HepG2 (cell line): ENCODE measurements at regions not wholly inside any gene's neighbourhood (a gene's known extent, or its start where the extent isn't known, plus 50 kb on each side); places are given as distances from the start of the nearest gene placed in this dataset.

ENCODE experiments used
- ATAC-seq: fragments of 200-7000 bp; cut with Tn5 transposase; 3 replicates; pipeline ENCODE4 v1.9.1; 2020; ENCODE audit warnings: mild to moderate bottlenecking, moderate library complexity
- BruUV-seq: library from RNA; stranded (reverse); fragments of 400-500 nt; replicated peaks from 2 replicates; lab custom pipeline; 2021; lab: Mats Ljungman, UMichigan
- CTCF ChIA-PET: fragments of 300-600 bp; formaldehyde crosslinking; extraction: SDS; loops from one replicate; lab custom pipeline; 2021; ENCODE audit warnings: low total read pairs, inconsistent platforms, low intra/inter-chr PET ratio; lab: Yijun Ruan, JAX
- POLR2A ChIA-PET: fragments of 350-600 bp; sonication (Branson Sonifier 250); formaldehyde crosslinking; loops from one replicate; lab custom pipeline; 2020; ENCODE audit warnings: antibody characterized with exemption, inconsistent platforms; lab: Yijun Ruan, JAX
- DNase-seq: peaks from one replicate; pipeline ENCODE4 v3.0.0-alpha.2; 2015; ENCODE audit warnings: low spot score
- FAIRE-seq: peaks from 3 replicates; lab custom pipeline; 2011; peaks lifted over from hg19 to GRCh38; lab: Jason Lieb, UNC
- H2AFZ ChIP-seq: one replicate; pipeline ENCODE4 v1.6.1; 2011; ENCODE audit warnings: low read length, inconsistent platforms
- H3K27ac ChIP-seq: fragments of 300-600 bp; 3 replicates; pipeline ENCODE4 v1.8.0; 2011; ENCODE audit warnings: mixed run types, mild to moderate bottlenecking, mixed read lengths, low read length, inconsistent platforms; ENCODE audit not compliant: insufficient read depth; ENCODE audit errors: extremely low read length
- H3K27me3 ChIP-seq, 2 experiments: fragments of 200-600 bp in 1 of 2; 2 replicates in 1 of 2; 3 replicates in 1 of 2; pipeline versions ENCODE4 v1.6.0 to v1.8.0; 2011; ENCODE audit warnings: low read length in 2 of 2, mild to moderate bottlenecking in 2 of 2, moderate library complexity in 2 of 2, inconsistent platforms in 1 of 2; ENCODE audit not compliant: insufficient read depth in 2 of 2, control insufficient read depth in 1 of 2
- H3K36me3 ChIP-seq, 2 experiments: fragments of 200-600 bp in 1 of 2; replicated peaks in 1 of 2; 2 replicates in 1 of 2; 3 replicates in 1 of 2; pipeline versions ENCODE4 v1.5.1 to v1.8.0; 2011; ENCODE audit warnings: low read length in 2 of 2, inconsistent platforms in 1 of 2; ENCODE audit not compliant: insufficient read depth in 2 of 2, control insufficient read depth in 1 of 2
- H3K4me1 ChIP-seq: 2 replicates; pipeline ENCODE4 v1.5.1; 2012; ENCODE audit warnings: low read length, inconsistent platforms; ENCODE audit not compliant: insufficient read depth
- H3K4me2 ChIP-seq: 2 replicates; pipeline ENCODE4 v1.6.0; 2011; ENCODE audit warnings: low read depth, low read length, inconsistent platforms
- H3K4me3 ChIP-seq, 3 experiments: fragments of 200-600 bp in 1 of 3; sonication (generic), shearing (Covaris generic) in 1 of 3; replicated peaks in 1 of 3; 2 replicates each; pipeline ENCODE4 v1.5.1; 2011 to 2016; ENCODE audit warnings: low read length in 3 of 3, inconsistent platforms in 2 of 3, low read depth in 2 of 3, mild to moderate bottlenecking in 2 of 3, control low read depth in 1 of 3, mixed read lengths in 1 of 3; ENCODE audit not compliant: insufficient read depth in 1 of 3
- H3K79me2 ChIP-seq: one replicate; pipeline ENCODE4 v1.6.1; 2011; ENCODE audit warnings: low read length, inconsistent platforms; ENCODE audit not compliant: insufficient read depth
- H3K9ac ChIP-seq: 2 replicates; pipeline ENCODE4 v1.6.0; 2011; ENCODE audit warnings: mild to moderate bottlenecking, low read depth, low read length, inconsistent platforms; ENCODE audit not compliant: insufficient read depth
- H3K9me3 ChIP-seq: 2 replicates; pipeline ENCODE4 v1.5.1; 2012; ENCODE audit warnings: mild to moderate bottlenecking, low read length
- H4K20me1 ChIP-seq: 2 replicates; pipeline ENCODE4 v1.6.0; 2011; ENCODE audit warnings: inconsistent platforms, mild to moderate bottlenecking, low read length, moderate library complexity; ENCODE audit not compliant: insufficient read depth
- AGO2 ChIP-seq: fragments of 200-400 bp; formaldehyde crosslinking; optimal IDR thresholded peaks from 2 replicates; pipeline ENCODE3; 2017; ENCODE audit warnings: mild to moderate bottlenecking, low read depth, low read length, moderate library complexity
- NCOA1 ChIP-seq: sonication (generic); formaldehyde crosslinking; IDR thresholded peaks from 2 replicates; pipeline ENCODE4 v1.9.0; 2021; ENCODE audit warnings: missing genetic modification reagents
- RAD51 ChIP-seq: fragments of 450-650 bp; IDR thresholded peaks from 2 replicates; pipeline ENCODE4 v1.6.1; 2016; ENCODE audit warnings: borderline replicate concordance
- RFXANK ChIP-seq: IDR thresholded peaks from 2 replicates; pipeline ENCODE4 v1.6.1; 2016
- ZFP36 ChIP-seq: fragments of 150-350 bp; IDR thresholded peaks from 2 replicates; pipeline ENCODE4 v1.6.1; 2018; ENCODE audit warnings: borderline replicate concordance, low read length, low read depth; ENCODE audit not compliant: partially characterized antibody
- ZNF282 ChIP-seq: fragments of 450-650 bp; IDR thresholded peaks from 2 replicates; pipeline ENCODE4 v1.6.1; 2018; ENCODE audit not compliant: partially characterized antibody
- ZNF3 ChIP-seq: IDR thresholded peaks from 2 replicates; pipeline ENCODE4 v1.7.0; 2017; ENCODE audit warnings: inconsistent platforms
- ZNF460 ChIP-seq: sonication (generic); formaldehyde crosslinking; IDR thresholded peaks from 2 replicates; pipeline ENCODE4 v1.5.1; 2020; ENCODE audit warnings: missing genetic modification reagents, mild to moderate bottlenecking, borderline replicate concordance
- ZNF737 ChIP-seq: sonication (generic); formaldehyde crosslinking; IDR thresholded peaks from 2 replicates; pipeline ENCODE4 v1.5.0; 2020; ENCODE audit warnings: missing genetic modification reagents, mild to moderate bottlenecking, borderline replicate concordance
- WGBS: methylation state at CpG from one replicate; pipeline ENCODE4 v1.1.6; 2017; ENCODE audit warnings: low lambda C conversion rate; 5-methylcytosine and 5-hydroxymethylcytosine counted together
- in situ Hi-C: cut with HindIII; loops from 2 replicates; pipeline ENCODE4 v1.10.0; 2017; ENCODE audit warnings: low pct_unique_long_range_greater_than_20kb; ENCODE audit not compliant: extremely low pct_ligation_motif_present
- intact Hi-C: fragments of 100-400 bp; cut with micrococcal nuclease; formaldehyde crosslinking; loops from one replicate; pipeline ENCODE4 v1.10.0; 2022; ENCODE audit not compliant: unreplicated experiment
- TF ChIP-seq, protein P1 (sequence below): sonication (generic); formaldehyde crosslinking; IDR thresholded peaks from 2 replicates; pipeline ENCODE4 v1.4.0; 2020; ENCODE audit warnings: mild to moderate bottlenecking, missing genetic modification reagents
- TF ChIP-seq, protein P2 (sequence below): sonication (generic); formaldehyde crosslinking; IDR thresholded peaks from 2 replicates; pipeline ENCODE4 v1.4.0; 2020; ENCODE audit warnings: missing genetic modification reagents, borderline replicate concordance
- TF ChIP-seq, protein P3 (sequence below): sonication (generic); formaldehyde crosslinking; IDR thresholded peaks from 2 replicates; pipeline ENCODE4 v1.4.0; 2020; ENCODE audit warnings: missing genetic modification reagents, borderline replicate concordance

DNA sequence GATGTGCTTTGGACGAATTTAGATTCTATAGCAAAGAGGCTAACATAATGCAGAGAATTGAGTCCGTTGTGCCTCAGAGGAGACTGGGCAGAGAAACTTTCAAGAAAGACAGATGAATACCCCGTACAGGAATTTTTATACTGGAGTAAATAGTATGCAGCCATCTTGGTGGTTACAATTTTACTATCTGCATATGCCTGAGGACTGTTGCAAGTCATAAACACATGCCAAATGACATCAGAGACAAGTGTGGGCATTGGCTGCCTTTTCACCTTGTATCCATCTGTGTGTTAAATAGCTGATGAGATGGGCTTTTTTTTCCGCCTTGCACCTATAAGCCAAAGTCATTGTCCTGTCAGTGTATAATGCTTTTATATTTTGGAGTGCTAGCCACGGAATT, 267.5 kb upstream of the SP4 start:
- no peak overlapping the region for H3K4me2 ChIP-seq
- intact Hi-C loops = no loop called here
- no peaks in the 10 kb centered on the region for H3K79me2 ChIP-seq
- no peak overlapping the region for H3K4me3 ChIP-seq
- H3K27me3 ChIP-seq = peaks cover 0 to 3% of the 10 kb centered on the region in 2 experiments; a peak in 1 of 5 replicates
- H3K9me3 ChIP-seq = no peaks in the 10 kb centered on the region
- ATAC-seq (no peak), DNase-seq (no peak), FAIRE-seq (no peak)
- ChIA-PET CTCF (no interaction called here), POLR2A (no interaction called here)
- H3K9ac ChIP-seq = no peak overlapping the region
- no peak overlapping the region for H2AFZ ChIP-seq
- no peaks in the 10 kb centered on the region for H4K20me1 ChIP-seq
- H3K4me1 ChIP-seq = no peaks in the 10 kb centered on the region
- no TSS peak for BruUV-seq
- in situ Hi-C loops = no loop called here
- TF ChIP-seq, protein P1, sequence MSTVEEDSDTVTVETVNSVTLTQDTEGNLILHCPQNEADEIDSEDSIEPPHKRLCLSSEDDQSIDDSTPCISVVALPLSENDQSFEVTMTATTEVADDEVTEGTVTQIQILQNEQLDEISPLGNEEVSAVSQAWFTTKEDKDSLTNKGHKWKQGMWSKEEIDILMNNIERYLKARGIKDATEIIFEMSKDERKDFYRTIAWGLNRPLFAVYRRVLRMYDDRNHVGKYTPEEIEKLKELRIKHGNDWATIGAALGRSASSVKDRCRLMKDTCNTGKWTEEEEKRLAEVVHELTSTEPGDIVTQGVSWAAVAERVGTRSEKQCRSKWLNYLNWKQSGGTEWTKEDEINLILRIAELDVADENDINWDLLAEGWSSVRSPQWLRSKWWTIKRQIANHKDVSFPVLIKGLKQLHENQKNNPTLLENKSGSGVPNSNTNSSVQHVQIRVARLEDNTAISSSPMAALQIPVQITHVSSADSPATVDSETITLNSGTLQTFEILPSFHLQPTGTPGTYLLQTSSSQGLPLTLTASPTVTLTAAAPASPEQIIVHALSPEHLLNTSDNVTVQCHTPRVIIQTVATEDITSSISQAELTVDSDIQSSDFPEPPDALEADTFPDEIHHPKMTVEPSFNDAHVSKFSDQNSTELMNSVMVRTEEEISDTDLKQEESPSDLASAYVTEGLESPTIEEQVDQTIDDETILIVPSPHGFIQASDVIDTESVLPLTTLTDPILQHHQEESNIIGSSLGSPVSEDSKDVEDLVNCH = no peak
- TF ChIP-seq RAD51 = no peak
- TF ChIP-seq ZNF3 = no peak
- no peak for TF ChIP-seq ZNF737 (CRISPR knock-in tag)
- TF ChIP-seq, protein P2, sequence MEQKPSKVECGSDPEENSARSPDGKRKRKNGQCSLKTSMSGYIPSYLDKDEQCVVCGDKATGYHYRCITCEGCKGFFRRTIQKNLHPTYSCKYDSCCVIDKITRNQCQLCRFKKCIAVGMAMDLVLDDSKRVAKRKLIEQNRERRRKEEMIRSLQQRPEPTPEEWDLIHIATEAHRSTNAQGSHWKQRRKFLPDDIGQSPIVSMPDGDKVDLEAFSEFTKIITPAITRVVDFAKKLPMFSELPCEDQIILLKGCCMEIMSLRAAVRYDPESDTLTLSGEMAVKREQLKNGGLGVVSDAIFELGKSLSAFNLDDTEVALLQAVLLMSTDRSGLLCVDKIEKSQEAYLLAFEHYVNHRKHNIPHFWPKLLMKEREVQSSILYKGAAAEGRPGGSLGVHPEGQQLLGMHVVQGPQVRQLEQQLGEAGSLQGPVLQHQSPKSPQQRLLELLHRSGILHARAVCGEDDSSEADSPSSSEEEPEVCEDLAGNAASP (CRISPR knock-in tag) = no peak
- no peak for TF ChIP-seq ZNF460 (CRISPR knock-in tag)
- no peak for TF ChIP-seq AGO2
- TF ChIP-seq NCOA1 (CRISPR knock-in tag) = no peak
- TF ChIP-seq, protein P3, sequence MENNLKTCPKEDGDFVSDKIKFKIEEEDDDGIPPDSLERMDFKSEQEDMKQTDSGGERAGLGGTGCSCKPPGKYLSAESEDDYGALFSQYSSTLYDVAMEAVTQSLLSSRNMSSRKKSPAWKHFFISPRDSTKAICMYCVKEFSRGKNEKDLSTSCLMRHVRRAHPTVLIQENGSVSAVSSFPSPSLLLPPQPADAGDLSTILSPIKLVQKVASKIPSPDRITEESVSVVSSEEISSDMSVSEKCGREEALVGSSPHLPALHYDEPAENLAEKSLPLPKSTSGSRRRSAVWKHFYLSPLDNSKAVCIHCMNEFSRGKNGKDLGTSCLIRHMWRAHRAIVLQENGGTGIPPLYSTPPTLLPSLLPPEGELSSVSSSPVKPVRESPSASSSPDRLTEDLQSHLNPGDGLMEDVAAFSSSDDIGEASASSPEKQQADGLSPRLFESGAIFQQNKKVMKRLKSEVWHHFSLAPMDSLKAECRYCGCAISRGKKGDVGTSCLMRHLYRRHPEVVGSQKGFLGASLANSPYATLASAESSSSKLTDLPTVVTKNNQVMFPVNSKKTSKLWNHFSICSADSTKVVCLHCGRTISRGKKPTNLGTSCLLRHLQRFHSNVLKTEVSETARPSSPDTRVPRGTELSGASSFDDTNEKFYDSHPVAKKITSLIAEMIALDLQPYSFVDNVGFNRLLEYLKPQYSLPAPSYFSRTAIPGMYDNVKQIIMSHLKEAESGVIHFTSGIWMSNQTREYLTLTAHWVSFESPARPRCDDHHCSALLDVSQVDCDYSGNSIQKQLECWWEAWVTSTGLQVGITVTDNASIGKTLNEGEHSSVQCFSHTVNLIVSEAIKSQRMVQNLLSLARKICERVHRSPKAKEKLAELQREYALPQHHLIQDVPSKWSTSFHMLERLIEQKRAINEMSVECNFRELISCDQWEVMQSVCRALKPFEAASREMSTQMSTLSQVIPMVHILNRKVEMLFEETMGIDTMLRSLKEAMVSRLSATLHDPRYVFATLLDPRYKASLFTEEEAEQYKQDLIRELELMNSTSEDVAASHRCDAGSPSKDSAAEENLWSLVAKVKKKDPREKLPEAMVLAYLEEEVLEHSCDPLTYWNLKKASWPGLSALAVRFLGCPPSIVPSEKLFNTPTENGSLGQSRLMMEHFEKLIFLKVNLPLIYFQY = no peak
- no peak for TF ChIP-seq ZNF282
- no peak for TF ChIP-seq RFXANK (CRISPR knock-in tag)
- TF ChIP-seq ZFP36 = no peak
- H3K27ac ChIP-seq = no peak overlapping the region
- H3K36me3 ChIP-seq = no peaks in the 10 kb centered on the region
- WGBS = 3% methylated on average over 5 of the region's 5 CpGs
